GM18868 (cell line): ENCODE measurements at regions not wholly inside any gene's neighbourhood (a gene's known extent, or its start where the extent isn't known, plus 50 kb on each side); places are given as distances from the start of the nearest gene placed in this dataset.
A peak's percentile ranks its signal among the peaks of the same experiment; 100 is the strongest.
"Not testable (repeated sequence)": the region's sequence is repeated elsewhere in the genome, so short reads cannot be mapped to it uniquely, and the experiment has no call there.

Source experiments
- ATAC-seq: cut with Tn5 transposase; IDR thresholded peaks from one replicate; pipeline ENCODE4 v1.9.1; 2021; ENCODE audit warnings: mild to moderate bottlenecking, moderate library complexity; ENCODE audit not compliant: unreplicated experiment

- ATAC-seq = no peak
Observed at GRCh38 chr10:108638225-108638624, 1285.1 kb downstream of the XPNPEP1 start.

GRCh38 chr10:108633046-108633445, 1290.3 kb downstream of the XPNPEP1 start:
- no peak for ATAC-seq

- ATAC-seq = peak; percentile 19
Observed at GRCh38 chr10:108632144-108632543, 1291.2 kb downstream of the XPNPEP1 start.

GRCh38 chr10:108631332-108631731, 1292.0 kb downstream of the XPNPEP1 start:
- peak; percentile 97 for ATAC-seq

- no peak for ATAC-seq
Observed at GRCh38 chr10:108629834-108630233, 1293.5 kb downstream of the XPNPEP1 start.

DNA sequence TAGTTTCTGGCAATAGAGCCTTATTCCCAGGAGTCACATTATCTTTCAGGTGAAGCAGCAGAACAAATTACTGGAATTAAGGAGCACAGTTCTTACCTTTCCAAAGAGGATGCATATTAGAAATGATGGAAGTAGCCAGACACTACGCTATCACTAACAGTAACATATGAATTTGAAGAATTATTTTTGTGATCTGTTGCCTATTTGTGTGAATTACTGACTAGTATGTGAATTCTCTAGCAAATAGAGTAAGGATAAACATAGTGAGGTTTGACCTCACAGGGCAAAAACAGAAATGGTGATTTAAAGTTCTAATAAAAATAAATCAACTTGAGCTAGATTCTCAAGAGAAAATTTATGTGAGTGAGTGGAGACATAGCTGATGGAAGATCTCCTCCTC, 1299.3 kb downstream of the XPNPEP1 start:
- no peak for ATAC-seq

DNA sequence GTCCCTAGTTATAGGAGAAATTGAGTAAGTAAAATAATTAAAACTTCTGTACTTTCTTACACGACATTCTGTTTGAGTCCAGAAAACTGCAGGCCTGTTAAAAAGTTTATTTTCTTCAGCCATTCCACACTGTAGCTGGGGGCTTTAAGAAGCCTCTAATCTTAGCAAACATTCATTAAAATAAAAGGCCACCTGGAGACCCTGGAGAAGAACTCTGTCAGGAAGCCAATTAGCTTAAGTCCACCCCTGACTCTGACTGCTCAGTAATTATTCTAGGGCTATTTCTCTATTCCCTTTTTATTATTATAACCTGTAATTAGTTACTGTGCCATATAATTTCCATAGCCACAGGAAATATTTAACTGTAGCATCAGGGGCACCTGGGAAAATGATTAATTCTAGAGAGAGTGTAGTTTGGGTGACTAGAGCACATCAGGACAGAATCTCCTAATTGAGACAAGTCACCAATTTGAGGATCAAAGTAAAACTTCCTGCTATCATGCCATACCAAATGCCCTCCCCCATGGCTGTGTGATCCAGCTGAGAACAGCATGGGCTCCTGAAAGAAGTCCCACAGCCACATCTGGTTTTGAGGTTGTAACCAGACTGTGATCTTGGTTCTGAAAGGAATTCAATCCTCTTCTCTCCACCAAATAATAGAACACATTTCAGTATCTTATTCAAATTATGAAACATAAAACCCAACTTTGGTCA, 1302.3 kb downstream of the XPNPEP1 start:
- no peak for ATAC-seq

DNA sequence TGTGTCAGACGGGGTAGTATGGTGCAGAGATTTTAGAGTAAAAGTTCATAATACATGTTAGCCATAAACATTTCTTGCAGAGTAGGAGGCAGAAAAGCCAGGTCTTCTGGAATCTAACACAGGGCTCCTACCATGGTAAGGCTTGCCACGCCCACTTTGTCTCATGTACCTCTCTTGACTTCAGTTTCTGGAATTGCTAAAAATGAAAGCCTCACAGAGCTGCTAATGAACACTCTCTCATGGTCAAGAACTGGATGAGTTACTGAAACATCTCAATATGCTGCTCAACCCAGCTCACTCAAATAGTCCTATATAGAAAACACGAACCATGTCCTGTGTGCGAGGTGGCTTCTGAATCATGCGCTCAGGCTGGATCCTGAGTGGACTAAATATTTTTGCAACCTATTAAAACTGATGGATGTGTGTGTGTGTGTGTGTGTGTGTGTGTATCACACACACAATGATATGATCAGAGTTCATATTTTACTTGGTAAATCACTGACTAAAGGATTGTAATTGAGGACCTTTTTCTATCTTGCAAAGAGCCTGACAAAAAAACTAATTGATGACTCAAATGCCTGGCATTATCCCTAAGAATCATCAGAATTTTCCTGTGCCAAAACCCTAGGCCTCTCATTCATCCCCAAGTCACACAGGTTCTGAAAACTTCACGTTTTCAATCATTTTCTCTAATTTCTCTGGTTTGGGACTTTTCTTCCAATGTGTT, 1306.6 kb downstream of the XPNPEP1 start:
- peak; percentile 56 for ATAC-seq

DNA sequence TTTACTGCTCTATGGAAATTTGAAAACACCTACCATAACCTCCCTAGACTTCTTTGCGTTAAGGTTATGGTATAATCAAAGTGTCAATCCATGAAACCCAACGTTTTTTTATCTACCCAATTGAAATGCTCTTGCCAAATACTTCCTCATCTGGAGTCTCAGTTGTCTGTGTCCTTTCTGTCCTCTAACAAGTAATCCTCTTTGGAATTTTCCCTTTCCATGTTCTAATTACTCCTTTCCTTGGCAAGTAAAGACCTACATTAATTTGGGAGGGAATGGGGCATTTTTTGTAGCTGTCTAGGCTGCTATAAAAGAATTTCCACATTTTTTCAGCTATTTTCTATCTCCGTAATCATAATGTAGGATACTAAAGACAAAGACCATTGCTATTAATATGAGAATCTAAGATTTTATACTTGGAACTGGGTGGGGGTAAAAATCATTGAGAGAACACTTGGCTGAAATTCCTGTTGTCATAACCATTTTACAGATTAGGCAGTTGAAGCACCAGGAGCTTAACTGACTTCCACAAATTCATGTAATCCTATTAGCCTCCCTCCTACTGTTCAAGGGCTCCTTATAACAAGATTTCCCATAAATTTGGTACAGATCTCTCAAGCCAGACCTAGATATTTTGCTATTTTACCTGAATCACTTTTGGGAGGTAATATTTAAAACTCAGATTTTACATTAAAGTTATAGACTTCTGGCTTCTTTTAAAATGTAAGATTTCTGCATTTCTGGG, 1307.6 kb downstream of the XPNPEP1 start:
- ATAC-seq = no peak

DNA sequence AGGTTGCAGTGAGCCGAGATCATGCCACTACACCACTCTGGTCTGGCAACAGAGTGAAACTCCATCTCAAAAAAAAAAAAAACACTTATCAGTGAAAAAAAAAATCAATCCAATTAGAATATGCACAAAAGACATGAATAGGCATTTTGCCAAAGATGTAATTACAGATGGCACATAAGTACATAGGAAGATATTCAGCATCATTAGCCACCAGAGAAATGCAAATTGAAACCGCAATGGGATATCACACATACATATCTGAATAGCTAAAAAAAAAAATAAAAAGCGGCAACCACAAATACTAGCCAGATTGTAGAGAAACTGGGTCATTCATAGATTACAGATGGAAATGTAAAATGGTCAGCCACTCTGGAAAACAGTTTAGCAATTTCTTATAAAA, 1310.8 kb downstream of the XPNPEP1 start:
- ATAC-seq = no peak

GRCh38 chr10:108608860-108609259, 1314.5 kb downstream of the XPNPEP1 start:
- no peak for ATAC-seq

DNA sequence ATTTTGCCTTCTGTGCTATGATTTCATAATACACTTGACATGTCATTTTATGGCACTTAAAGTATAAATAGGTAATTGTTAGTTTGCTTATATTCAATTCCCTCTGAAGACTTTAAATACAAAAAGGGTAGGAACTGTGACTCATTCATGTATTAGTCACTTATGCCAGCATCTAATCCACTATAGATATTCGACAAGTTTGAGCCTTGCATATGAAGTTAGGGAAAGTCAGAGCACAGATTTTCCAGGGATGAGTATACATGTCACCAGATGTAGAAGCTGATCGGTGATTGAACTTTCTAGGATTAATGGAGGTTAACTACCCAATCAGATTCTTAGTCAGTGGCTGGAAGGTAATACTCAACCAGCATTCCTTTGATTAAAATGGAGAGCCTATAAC, 1321.5 kb downstream of the XPNPEP1 start:
- ATAC-seq = no peak

- ATAC-seq = not testable (repeated sequence)
Observed at GRCh38 chr10:108600511-108600910, 1322.8 kb downstream of the XPNPEP1 start.

- not testable (repeated sequence) for ATAC-seq
Observed at GRCh38 chr10:108599317-108599716, 1324.0 kb downstream of the XPNPEP1 start.

GRCh38 chr10:108598831-108599230, 1324.5 kb downstream of the XPNPEP1 start:
- no peak for ATAC-seq

DNA sequence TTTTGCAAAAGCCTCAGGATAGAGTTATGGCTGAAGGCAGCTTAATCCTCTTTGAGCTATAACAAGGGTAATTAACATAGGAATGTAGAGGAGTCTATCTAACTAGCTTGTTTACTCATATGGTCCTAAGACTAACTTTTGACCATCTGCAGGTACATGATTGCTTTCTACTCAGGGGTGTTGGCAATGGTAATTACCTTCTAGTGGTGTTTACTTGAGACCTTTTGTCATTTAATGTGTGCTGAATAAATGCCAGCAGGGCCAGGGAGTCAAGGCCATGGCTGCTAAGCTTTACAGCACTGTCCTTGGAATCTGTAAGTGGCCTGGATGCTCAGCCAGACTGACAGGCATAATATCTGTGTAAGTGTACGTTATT, 1325.0 kb downstream of the XPNPEP1 start:
- ATAC-seq = no peak

DNA sequence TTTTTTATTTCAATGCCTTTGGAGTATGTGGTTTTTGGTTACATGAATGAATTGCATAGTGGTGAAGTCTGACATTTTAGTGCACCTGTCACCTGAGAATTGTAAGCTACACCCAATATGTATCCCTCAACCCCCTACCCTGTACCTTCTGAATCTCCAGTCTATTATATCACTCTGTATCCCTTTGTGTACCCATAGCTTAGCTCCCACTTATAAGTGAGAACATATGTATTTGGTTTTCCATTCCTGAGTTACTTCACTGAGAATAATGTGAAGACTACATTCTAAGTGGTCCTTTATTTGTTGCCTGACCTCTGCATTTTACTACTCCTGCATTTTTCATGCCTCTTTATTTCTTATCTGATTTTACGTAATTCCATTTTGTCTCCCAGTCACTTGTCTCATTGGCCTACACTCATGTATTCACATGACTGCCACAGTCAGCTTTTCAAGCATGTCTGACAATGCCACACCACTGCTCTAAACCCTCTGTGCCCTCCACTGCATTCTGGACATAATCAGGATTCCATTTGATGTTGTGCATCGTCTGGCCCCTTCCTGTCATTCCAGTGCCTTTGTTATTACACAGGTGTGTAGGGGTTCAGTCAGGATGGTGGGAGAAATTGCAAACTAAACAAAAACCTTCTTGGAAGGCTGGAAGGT, 1325.5 kb downstream of the XPNPEP1 start:
- ATAC-seq = no peak

DNA sequence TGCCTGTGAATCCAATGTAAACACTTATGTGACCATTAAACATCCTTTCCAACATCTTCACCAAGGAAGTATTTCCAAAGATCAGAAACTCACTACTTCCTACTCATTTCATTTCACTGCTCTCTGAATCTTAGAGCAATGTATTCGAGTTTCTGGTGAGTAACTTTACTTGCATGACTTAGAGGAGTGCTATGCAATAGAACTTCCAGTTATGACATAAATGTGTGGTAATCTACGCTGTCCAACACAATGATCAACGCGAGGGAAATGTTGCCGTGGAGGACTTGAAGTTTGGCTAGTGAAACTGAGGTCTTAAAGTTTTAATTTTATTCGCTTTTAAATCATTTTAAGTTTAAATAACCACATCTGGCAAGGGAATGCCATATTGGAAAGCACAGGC, 1326.3 kb downstream of the XPNPEP1 start:
- ATAC-seq = no peak

- ATAC-seq = no peak
Observed at GRCh38 chr10:108592956-108593355, 1330.4 kb downstream of the XPNPEP1 start.

DNA sequence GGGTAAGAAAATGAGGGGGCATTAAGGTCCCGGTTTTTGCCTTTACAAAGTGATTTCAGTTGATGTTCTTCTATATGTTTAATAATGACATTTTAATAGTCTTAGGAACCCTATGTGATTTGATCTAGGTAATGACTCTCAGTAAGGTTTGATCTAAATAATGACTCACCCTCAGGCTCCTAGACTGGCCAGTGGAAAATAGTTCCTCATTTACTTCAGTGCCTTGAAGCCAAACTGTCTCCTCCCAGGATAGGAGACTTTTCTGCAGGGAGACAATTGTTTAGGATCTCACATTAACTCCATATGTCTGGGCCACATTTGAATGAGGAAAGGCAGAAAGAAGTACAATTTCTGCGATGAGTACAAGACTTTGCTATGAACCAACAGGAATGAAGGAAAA, 1331.9 kb downstream of the XPNPEP1 start:
- no peak for ATAC-seq

DNA sequence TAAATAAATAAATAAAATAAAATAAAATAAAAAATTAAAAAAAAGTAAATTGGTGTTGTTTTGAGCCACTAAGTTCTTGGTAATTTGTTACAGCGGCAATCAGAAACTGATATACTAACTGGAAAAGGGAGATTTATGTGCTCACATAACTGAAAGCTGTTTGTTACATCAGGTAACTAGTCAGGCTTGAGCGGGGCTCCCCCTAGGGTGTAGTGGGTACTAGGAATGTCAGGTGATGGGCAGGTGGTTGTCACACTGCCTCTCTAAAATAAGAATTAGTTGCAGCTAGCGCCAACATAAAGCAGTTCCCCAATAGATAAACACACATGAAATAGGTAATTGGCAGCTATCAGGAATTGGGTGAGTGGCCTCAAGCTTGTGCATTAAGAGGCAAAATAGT, 1336.9 kb downstream of the XPNPEP1 start:
- ATAC-seq = no peak
